ENCODE measurements at regions not wholly inside any gene's neighbourhood (a gene's known extent, or its start where the extent isn't known, plus 50 kb on each side); places are given as distances from the start of the nearest gene placed in this dataset.
"Not testable (repeated sequence)": the region's sequence is repeated elsewhere in the genome, so short reads cannot be mapped to it uniquely, and the experiment has no call there.

DNA sequence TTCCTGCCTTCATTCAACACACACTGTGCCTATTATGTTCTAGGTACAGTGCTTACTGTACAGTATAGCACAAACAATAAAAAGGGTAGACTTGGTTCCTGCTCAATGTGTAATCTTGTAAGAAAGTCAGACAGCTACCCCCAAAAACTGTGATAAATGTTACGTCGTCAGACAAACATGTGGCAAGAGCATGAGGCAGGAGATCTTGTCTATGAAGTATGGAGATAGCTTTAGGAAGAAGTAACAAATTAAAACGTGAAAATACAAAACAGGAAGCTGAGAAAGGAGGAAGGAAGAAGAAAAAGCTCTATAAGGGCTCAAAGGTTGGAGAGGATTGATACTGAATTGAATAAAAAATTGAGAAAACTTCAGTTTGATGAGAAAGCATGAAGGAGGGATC lies 276.2 kb upstream of the HNRNPA3 start:
- Mint-ChIP-seq H3K4me1 (peaks cover 3% of the 10 kb centered on the region), H3K36me3 (ENCODE audit: low read depth) (no peaks in the 10 kb centered on the region)

DNA sequence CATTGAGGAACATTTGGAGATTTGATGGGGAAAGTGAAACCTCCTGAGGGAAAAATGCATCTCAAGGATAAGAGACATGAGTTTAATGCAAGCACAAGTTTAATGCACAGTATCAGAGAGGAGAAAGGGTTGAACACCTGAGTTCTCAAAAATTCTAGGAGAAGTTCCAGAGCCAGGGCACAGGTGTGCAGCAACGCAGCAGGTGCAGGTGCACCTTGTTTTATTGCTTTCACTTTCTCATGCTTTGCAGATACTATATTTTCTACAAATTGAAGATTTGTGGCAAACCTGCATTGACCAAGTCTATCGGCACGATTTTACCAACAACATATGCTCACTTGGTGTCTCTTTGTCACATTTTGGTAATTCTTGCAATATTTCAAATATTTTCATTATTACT lies 267.6 kb upstream of the HNRNPA3 start:
- Mint-ChIP-seq H3K27me3 (ENCODE audit: low read depth) (no peaks in the 10 kb centered on the region), H3K9me3 (peaks cover 4% of the 10 kb centered on the region), H3K4me1 (no peaks in the 10 kb centered on the region), H3K27ac (ENCODE audit: unreplicated experiment) (no peak overlapping the region), H3K36me3 (ENCODE audit: low read depth) (peaks cover 2% of the 10 kb centered on the region), H3K4me3 (no peak overlapping the region)
- no peak for DNase-seq (ENCODE audit: low read depth, low spot score)
- TF ChIP-seq, protein P1, sequence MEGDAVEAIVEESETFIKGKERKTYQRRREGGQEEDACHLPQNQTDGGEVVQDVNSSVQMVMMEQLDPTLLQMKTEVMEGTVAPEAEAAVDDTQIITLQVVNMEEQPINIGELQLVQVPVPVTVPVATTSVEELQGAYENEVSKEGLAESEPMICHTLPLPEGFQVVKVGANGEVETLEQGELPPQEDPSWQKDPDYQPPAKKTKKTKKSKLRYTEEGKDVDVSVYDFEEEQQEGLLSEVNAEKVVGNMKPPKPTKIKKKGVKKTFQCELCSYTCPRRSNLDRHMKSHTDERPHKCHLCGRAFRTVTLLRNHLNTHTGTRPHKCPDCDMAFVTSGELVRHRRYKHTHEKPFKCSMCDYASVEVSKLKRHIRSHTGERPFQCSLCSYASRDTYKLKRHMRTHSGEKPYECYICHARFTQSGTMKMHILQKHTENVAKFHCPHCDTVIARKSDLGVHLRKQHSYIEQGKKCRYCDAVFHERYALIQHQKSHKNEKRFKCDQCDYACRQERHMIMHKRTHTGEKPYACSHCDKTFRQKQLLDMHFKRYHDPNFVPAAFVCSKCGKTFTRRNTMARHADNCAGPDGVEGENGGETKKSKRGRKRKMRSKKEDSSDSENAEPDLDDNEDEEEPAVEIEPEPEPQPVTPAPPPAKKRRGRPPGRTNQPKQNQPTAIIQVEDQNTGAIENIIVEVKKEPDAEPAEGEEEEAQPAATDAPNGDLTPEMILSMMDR (conservative IDR thresholded peaks at IDR 0.05) = no peak

More for the DNA sequence above, 276.2 kb upstream of the HNRNPA3 start:
- TF ChIP-seq, protein P1 (conservative IDR thresholded peaks at IDR 0.05) = no peak
- Mint-ChIP-seq H3K27ac (ENCODE audit: unreplicated experiment) (no peak overlapping the region), H3K9me3 (no peaks in the 10 kb centered on the region), H3K27me3 (ENCODE audit: low read depth) (no peaks in the 10 kb centered on the region), H3K4me3 (no peak overlapping the region)
- no peak for DNase-seq (ENCODE audit: low read depth, low spot score)

DNA sequence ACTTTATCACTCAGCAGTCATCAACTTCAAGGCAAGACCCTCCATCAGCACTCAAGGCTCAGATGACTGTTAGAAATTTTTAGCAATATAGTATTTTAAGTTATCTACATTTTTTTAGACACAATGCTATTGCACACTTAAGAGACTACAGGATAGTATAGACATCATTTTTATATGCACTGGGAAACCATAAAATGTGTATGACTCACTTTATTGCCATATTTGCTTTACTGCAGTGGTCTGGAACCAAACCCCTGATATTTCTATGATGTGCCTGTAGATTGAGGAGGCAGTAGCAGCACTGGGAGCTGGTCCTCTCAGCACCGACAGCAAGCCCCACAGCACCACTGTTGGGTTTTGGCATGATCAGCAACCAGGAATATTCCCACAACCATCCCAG lies 264.8 kb upstream of the HNRNPA3 start:
- Mint-ChIP-seq H3K27ac (ENCODE audit: unreplicated experiment) (no peak overlapping the region), H3K4me1 (no peaks in the 10 kb centered on the region), H3K9me3 (peaks cover 8% of the 10 kb centered on the region), H3K27me3 (ENCODE audit: low read depth) (no peaks in the 10 kb centered on the region), H3K36me3 (ENCODE audit: low read depth) (peaks cover 5% of the 10 kb centered on the region), H3K4me3 (no peak overlapping the region)
- DNase-seq (ENCODE audit: low read depth, low spot score) = no peak
- TF ChIP-seq, protein P1 (conservative IDR thresholded peaks at IDR 0.05) = no peak

DNA sequence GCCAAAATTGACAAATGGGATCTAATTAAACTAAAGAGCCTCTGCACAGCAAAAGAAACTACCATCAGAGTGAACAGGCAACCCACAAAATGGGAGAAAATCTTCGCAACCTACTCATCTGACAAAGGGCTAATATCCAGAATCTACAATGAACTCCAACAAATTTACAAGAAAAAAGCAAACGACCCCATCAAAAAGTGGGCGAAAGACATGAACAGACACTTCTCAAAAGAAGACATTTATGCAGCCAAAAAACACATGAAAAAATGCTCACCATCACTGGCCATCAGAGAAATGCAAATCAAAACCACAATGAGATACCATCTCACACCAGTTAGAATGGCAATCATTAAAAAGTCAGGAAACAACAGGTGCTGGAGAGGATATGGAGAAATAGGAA lies 261.4 kb upstream of the HNRNPA3 start:
- H3K4me3 Mint-ChIP-seq; H3K9me3 Mint-ChIP-seq; DNase-seq (ENCODE audit: low read depth, low spot score); H3K27ac Mint-ChIP-seq (ENCODE audit: unreplicated experiment); H3K4me1 Mint-ChIP-seq; H3K36me3 Mint-ChIP-seq (ENCODE audit: low read depth): not testable (repeated sequence)
- H3K27me3 Mint-ChIP-seq (ENCODE audit: low read depth) = peaks cover 20% of the 10 kb centered on the region

DNA sequence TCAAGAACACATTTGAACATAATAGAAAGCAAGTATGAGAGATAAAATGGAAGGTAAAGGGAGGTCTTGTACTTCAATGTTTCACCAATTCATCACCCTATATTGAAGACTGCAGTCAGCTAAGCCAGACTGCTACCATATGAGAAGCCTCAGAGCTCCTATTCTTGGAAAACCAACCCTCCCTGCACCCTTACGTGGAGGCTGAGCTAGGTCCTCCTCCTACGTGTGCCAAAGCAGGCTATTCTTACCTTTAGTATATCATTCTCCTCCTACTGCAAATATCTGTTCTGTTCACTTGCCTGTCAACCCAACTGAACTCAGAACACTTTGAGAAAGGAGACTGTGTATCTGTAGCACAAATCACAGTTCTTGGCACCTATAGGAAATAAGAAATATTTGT lies 255.8 kb upstream of the HNRNPA3 start:
- Mint-ChIP-seq H3K36me3 (ENCODE audit: low read depth) (no peaks in the 10 kb centered on the region), H3K27me3 (ENCODE audit: low read depth) (peaks cover 50% of the 10 kb centered on the region), H3K9me3 (no peaks in the 10 kb centered on the region), H3K27ac (ENCODE audit: unreplicated experiment) (no peak overlapping the region), H3K4me1 (no peaks in the 10 kb centered on the region), H3K4me3 (no peak overlapping the region)
- TF ChIP-seq, protein P1 (conservative IDR thresholded peaks at IDR 0.05) = no peak
- no peak for DNase-seq (ENCODE audit: low read depth, low spot score)

DNA sequence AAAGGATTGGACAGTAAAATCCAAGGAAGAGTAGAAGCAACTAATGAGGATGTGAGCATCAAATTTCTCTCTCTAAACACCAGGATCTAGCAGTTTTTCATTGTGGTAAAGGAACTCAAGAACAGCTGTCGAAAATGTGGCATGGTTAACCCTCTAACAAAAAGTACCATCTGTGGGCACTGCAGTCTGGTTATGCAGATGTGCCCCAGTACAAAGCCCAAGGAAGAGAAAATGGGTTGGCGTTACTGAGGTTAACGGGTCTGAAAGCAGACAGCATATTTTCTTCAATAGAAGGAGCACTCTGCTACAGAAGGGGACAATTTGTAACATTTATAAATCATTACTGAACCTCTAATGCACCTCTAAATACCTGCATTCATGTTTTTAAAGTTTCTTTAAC lies 253.0 kb upstream of the HNRNPA3 start:
- H3K27me3 Mint-ChIP-seq (ENCODE audit: low read depth) = peaks cover 67% of the 10 kb centered on the region
- H3K4me3 Mint-ChIP-seq = no peak overlapping the region
- no peak overlapping the region for H3K27ac Mint-ChIP-seq (ENCODE audit: unreplicated experiment)
- no peak for DNase-seq (ENCODE audit: low read depth, low spot score)
- TF ChIP-seq, protein P1 (conservative IDR thresholded peaks at IDR 0.05) = no peak
- no peaks in the 10 kb centered on the region for H3K4me1 Mint-ChIP-seq
- H3K36me3 Mint-ChIP-seq (ENCODE audit: low read depth) = no peaks in the 10 kb centered on the region
- no peaks in the 10 kb centered on the region for H3K9me3 Mint-ChIP-seq

Data from neural crest cell (in vitro differentiated cells).